NCI-H1436 (cell line): ENCODE measurements at regions not wholly inside any gene's neighbourhood (a gene's known extent, or its start where the extent isn't known, plus 50 kb on each side); places are given as distances from the start of the nearest gene placed in this dataset.

ENCODE experiments used
- DNase-seq: peaks from one replicate; lab custom pipeline; 2025; lab: John Stamatoyannopoulos, UW

DNA sequence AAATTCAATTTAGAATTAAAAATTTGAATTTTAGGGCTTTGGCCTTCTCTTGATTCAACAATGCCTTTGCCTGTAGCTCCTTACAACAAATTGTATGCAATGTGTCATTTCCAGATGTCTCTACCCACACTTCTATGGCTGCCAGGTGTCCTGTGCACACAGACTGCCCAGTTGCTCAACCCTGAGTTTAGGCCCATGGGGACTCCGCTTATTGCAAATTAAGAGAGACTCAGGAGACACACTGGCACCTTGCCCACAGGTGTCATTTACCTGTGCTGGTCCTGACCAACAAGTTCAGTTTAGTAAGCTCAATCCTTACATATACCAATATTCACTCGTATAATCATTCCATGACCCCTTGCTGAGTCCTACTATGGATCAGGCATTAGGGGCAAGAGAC, 236.1 kb downstream of the OMA1 start:
- DNase-seq, result no peak

DNA sequence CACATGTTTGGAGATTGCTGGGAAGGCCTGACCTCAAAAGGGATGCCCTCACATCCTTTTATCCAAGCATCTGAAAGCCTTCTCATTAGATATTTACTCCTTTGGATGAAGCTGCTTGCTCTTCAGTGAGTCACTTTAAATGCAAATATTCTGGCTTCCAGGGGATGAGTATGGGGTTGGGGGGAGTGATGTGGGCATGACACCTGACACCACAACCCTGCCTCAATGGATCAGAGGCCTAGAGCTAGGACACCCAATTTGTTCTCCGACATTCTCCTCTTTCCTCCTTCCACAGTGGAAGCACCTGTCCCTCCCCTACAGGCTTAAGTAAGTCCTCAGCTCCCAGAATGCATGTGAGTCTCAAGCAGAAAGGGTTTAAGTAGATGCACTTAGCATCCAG, 238.3 kb downstream of the OMA1 start:
- DNase-seq, result no peak

DNA sequence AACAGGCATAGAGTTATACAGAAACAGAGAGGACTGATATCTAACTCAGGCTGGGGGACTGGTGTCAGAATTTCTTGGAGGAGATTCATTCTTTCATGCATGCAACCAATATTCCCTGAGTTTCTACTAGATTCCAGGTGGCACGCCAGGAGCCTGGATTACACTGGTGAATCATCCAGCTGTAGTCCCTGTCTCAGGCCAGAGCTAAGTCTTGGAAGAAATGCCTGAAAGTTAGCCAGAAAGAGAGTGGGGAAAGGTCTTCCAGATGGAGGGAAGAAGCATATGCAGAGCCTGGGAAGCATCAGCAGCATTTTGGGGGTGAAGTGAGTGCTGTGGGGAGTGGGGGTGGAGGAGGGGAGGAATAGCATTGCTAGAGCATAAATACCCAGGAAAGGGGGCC, 239.1 kb downstream of the OMA1 start:
- DNase-seq, result no peak

DNA sequence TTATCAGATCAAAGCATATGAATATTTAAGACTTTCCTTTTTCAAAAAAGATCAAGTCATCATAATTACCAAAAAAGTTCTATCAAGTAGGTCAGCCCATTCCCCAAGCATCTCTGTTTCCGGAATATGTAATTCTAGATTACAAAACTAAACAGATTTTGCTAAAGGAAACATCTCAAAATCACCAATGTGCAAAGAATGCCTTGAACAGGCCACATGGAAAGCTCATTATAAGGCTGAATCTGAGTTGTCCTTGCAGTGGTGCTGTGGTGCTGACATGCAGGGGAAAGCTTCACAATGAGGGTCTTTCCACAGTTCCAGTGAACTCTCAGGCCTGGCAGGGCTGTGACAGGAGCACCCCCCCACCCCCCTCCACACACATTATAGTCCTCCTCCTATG, 240.9 kb downstream of the OMA1 start:
- DNase-seq, result no peak

DNA sequence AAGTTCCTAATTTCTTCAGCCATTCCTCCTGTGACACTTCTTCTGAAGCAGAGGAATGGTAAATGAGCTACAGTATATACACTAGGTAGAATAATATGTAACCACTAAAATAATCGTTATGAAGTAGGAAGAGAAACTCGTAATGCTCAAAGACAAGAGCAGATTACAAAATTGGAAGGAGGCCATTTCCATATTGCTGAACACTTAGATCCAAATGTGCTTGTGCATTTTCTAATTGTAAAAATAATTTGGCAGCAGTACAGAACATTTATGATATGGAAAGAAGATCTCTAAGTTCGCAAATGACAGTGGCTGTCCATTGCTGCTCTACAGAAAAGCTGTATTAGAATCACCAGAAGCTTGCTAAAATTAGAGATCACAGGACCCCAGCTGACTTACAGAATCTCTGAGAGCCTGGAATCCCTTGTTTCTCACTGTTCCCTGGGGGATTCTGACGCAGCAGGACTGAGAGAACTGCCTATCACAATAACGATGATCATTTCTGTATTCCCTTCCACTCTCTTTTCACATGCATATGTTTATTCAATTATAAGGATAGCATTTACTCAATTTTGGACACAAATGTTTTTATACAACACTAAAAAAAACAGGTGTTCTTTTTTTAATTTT, 242.1 kb downstream of the OMA1 start:
- peak; percentile 20 for DNase-seq

DNA sequence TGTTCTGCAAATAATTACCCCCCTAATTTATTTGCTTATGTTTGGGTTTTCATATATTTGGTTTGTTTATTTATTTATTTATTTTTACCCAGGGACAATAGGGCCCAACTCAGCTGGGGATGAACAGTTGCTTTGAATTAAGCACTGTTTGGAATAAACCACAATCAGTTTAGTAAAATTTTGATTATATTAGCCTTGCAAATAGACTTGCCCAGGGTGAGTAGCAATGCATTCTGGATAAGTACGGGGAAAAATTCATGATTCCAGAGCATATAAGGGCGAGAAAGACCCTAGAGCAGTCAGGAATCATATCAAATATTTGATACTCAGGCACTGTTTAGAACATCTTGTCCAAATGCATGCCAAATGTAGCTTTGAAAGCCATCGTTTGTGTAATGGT, 242.7 kb downstream of the OMA1 start:
- no peak for DNase-seq

DNA sequence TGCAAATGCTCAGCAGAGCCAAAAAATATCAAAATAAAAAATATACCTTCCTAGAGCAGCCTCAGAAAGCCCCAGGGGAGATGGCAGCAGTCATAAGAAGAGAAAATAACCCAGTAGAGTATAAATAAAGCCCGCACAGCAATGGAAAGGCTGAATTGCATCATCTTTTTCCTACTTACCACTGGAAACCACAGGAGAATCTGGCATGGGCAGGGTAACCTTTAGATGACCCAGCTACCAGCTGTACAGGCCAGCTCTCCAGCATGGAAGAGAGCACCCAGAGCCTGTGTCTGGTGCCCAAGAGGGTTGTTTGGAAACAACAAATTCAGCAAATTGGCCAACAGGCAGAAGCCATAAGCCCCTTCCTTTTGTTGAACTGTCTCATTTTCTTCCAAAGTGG, 253.1 kb downstream of the OMA1 start:
- DNase-seq, result no peak

DNA sequence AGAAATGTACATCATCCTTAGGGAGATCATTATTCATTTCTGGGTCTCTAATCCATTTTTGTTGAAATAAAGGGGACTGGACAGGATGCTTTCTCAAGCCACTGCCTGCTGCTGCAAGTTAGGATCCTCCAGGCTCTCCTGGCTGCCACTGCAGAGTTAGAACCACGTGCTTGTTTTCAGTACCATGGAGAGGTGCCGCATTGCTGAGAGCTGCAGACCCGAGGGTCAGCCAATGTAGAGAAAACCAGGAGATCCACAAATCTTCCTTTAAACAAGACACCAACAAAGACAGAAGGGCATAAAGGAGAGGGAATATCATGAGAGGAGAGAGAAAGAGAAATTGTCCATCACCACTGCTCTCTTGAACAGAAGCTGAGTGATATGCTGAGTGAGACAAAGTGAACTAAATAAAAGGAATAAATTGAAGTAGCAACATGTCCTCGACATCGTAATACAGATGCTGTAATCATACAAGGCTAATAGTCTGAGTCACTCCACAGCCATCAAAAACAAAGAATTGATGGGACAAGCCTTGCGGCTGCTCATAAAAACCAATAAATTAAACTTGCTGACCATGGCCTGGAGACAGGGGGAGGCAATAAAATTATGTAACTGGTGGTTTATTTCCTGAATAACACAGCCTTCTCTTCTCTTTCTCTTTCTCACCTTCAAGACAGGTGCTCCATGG, 255.7 kb downstream of the OMA1 start:
- no peak for DNase-seq

DNA sequence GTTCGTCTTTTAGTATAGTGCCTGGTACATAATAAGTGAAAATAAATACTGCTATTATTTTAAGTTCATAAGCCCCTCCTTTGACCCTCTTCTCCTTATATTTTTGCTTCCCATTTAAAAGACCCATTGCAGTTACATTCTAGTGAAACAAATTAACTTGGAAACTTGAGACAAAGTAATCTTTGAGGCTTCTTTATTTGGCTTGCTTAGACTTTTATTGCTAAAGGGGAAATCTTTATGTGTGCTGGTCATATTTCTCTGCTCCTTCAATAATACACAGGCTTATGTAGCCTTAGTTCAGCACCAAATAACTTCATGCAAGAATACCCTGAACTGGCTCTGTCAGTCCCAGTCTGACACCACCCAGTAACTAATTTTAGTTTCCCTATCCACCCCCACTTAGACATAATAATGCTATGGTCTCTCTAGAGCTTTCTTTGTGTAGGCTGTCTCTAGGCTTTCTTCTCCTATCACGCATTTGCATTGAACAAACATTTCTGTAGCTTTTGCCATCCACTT, 257.8 kb downstream of the OMA1 start:
- no peak for DNase-seq

DNA sequence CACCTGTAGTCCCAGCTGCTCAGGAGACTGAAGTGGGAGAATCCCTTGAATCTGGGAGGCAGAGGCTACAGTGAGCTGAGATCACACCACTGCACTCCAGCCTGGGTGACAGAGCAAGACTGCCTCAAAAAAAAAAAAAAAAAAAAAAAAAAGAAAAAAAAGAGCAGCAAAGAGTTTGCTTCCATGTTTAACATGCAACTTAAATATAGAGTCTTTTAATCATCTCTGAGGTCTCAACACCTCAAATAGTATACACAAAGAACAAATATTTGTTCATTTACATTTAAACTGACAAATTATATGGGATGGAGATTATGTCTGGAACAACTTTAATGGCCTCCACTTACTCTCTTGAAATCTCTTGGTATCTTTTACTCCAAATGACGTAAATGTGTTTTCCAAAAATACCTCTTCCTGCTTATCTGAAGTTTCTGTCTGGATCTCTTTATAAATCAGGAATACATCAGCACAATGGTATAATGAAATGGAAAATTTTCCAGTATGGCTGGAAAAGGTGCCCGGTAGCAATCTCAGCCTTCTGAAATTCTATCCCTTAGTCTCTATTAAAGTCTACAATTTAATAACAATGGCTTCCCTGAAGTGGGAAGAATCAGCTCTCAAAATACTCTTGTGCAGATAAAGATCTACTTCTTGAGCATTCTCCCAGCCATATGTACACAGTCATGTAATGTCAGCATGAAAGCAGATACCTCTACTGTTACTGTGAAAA, 258.5 kb downstream of the OMA1 start:
- no peak for DNase-seq

DNA sequence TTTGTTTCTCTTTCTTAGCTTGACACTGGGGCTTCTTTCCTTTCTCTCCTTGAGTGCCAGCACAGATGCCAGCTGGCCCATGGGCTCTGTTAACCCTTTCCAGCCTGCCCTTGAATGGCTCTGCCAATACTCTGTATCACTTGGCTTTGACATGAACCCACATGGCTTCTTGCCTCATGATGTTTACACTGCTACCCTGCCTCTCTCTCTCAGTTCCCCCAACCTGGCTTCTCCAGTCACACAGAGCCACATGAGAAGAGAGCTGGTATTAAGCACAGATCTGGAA, 262.4 kb downstream of the OMA1 start:
- DNase-seq, result no peak

DNA sequence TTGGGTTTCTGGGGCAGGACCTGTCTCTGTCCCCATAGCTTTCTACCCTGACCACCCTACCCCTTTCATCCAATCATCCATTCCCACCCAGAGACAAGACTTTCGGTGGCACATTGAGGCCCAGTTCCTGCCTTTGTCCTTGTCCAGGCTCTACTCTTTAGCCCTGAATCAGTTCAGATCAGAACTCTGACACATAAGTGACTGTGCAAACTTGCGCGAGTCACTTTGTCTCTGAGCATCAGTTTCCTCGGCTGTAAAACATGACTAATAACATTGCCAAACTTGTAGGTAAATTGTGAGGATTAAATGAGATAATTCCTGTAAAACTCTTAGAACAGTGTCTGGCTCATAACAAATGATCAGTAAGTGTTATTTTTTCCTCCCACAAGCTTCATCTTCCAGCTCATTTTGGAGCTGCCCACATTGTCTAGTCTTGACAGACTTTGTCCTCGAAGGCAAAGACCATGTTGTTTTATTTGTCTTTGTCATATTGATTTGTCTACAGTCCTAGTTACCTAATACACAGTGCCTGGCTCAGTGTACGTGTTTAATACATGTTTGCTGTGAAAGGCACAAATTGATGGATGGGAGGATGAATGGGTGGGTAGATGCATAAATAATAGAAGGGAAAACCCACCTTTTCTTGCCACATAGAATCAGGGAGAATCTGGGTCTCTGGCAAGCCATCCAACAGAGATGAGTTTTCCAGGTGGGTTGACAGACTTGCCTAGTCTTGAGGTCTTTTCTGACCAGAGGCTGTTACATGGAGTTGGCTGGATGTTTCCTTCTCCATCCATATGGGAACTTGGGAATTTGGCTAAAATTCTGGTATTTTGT, 262.9 kb downstream of the OMA1 start:
- DNase-seq, result no peak

DNA sequence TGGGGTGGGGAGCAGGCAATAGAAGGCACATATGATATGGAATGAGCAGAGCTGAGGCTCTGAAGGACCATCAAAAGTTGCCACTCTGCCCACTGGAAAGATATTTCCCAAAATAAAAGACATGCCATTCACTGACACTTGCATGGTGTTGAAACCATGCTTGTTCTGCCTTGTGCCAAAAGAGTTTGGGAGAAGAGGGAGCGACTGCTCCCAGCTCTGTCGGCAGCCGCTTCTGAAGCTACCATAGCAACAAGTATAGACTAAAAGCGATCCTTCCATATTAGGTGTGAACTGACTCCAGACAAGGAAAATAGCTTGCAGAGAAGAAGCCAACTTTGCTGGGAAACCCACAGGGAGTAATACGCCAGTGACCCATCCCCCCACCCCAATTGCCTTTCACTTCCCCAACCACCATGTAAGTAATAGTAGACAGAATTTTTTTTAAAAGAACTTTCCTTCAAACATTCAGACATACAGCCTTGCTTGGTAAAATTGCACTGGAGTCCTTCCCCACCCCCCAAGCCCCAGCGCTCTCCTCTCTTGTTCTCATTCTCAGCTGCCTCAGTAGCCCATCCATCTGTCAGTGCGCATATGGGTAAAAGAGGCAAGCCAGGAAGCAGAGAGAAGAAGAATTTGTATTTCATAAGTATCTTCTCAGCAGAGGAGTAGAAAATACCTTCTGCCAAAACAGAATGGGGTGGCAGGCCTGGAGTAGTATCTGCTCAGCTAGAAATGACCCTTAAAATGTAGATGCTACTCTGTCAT, 263.7 kb downstream of the OMA1 start:
- no peak for DNase-seq

DNA sequence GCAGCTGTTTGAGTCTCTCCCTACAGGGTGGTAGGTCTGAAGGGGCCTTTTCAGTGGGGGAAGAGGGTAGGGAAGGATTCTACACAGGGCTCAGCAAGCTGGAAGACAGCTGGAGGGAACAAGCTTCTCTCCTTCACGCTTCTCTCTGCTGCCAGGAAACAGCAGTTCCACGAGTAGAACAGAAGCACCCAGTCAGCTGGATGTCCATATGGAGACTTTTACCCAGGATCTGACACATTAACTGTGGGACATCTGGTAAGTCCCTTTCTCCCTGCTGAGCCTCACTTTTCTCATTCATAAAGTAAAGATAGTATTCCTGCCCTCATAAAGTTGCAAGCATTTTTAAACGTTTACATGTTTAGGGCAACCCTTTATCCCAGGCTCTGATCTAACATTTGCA, 280.3 kb downstream of the OMA1 start:
- DNase-seq, result no peak

DNA sequence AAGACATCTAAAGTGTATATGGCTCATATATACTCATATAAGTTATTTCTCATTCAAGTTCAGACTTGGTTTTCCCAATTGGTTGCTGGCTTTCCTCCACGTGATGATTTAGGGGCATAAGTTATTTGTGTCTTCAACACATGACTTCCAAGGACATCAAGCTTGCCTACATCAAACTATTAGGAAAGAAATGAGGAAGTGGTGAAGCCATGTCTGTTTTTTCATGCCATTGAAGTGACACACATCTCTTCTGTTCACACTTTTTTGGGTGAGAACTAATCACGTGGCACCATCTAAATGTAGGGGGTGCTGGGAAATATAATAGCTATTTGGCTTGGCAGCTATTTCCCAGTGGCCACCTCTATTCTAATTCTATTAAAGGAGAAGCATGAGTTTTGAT, 282.1 kb downstream of the OMA1 start:
- DNase-seq, result no peak

DNA sequence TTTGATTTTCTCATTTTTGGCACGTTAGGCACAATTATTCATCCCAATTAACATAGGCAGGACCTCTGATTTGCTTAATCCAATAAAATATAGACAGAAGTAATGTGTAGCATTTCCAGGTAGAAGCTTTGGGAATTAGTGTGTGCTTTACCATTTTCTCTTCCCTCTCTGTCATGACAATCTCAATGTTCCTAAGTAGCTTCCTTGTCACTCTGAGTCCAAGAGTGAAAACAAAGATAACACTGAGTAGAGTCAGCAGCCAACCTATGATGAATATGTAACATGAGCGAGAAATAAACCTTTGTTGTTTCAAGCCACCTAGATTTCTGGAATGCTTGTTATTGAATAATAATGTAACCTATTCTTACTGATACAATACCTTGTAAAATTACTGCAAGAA, 283.8 kb downstream of the OMA1 start:
- DNase-seq, result no peak

DNA sequence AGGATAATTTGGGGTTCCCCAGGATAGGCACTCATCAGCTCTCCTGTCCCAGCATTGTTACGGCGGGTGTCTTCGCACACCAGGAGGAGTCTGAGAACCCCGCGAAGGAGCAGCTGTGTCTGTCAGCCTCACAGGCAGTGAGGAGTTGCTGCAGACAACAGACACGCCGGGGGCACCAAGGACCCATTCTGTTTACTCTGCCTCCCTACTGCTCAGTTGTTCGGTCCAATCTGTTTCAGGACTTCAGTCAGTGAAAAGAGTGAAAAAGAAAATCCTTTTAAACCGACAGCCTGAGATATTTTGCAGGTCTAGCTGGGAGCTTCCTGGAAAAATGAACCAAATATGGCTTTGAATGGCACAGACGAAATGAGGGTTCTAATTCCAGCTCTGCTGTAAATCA, 288.4 kb downstream of the OMA1 start:
- no peak for DNase-seq

DNA sequence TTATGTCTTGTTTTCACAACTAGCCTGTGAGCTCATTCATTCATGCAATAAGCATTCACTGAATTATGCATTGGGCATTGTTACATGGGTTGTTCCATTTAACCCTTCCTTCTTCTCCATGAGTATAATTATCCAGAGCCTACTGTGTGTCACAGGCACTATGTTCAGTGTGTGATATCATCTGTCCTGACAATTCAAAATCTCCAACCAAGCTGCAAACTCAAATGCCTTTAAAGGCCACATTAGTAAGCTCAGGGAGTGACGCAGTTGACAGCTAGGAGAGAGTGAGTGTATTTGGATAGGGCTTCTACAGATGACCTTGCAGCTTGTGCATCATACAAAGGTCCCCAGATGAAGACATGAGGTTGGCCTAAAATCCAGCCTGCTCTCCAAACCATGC, 289.5 kb downstream of the OMA1 start:
- no peak for DNase-seq

DNA sequence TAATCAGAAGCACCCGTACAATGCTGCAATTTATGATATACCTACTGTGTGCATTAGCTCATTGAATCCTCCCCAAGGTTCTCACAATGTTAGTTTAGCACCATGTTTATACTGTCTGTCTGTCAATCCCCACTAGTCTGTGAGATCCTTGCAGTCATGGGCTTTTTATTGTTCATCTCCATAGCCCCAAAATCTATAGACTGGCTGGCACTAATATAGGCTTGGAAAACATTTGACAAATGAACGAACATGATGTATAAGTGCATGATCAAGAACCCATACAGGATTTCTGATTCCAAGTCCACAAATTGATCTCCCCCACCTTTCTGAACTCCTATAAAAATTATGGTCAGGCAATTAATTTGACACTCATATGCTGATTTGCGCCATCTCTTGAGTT, 290.0 kb downstream of the OMA1 start:
- DNase-seq, result no peak

DNA sequence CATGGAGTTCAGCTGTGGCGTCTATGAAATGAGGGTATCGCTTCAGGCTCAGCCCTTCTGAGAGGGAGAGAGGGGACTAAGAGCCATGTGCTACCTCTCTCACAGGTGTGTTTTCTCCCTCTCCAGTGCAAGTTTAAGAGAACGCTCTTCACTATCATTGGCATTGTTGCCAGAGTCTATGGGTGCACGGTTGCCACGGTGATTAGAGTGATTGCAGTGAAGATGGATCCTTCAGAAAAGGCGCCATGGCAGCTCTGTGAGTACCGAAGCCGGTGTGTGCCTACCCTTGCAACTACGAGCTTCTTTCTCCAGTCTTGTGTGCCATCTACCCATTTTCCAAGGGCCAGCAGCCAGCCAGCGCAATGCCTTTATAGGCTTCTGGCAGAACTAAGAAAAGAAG, 290.5 kb downstream of the OMA1 start:
- DNase-seq, result no peak

DNA sequence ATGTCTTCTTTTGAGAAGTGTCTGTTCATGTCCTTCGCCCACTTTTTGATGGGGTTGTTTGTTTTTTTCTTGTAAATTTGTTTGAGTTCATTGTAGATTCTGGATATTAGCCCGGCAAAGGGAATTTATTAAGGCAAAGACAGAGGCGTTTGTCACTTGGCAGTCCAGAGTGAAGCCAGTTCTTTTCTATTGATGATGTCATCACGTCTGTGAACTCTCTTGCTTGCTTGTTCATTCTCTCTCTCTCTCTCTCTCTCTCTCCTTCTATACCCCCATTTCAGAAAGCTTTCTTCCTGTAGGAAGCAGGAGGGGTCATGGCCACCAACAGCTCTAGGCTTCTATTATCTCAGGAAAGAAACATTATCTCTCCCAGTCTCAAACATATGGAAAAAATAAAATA, 291.3 kb downstream of the OMA1 start:
- no peak for DNase-seq
